NCI-H1048 (cell line): ENCODE measurements at regions not wholly inside any gene's neighbourhood (a gene's known extent, or its start where the extent isn't known, plus 50 kb on each side); places are given as distances from the start of the nearest gene placed in this dataset.
A peak's percentile ranks its signal among the peaks of the same experiment; 100 is the strongest.

Experiments used
- DNase-seq: peaks from one replicate; lab custom pipeline; 2025; lab: John Stamatoyannopoulos, UW

GRCh38 chr5:141747152-141748141 is 65.4 kb upstream of the ARAP3 start:
- DNase-seq: peak; percentile 18

- no peak for DNase-seq
Measured at GRCh38 chr5:141746395-141746794, 64.4 kb upstream of the ARAP3 start.

GRCh38 chr5:141745390-141745789 is 63.4 kb upstream of the ARAP3 start:
- no peak for DNase-seq

- DNase-seq: no peak
Measured at GRCh38 chr5:141743866-141744272, 61.8 kb upstream of the ARAP3 start.

- no peak for DNase-seq
Measured at GRCh38 chr5:141742866-141743851, 61.1 kb upstream of the ARAP3 start.

- no peak for DNase-seq
Measured at GRCh38 chr5:141742144-141742543, 60.1 kb upstream of the ARAP3 start.

GRCh38 chr5:141740885-141741284 is 58.9 kb upstream of the ARAP3 start:
- DNase-seq: no peak

- DNase-seq: no peak
Measured at GRCh38 chr5:141737535-141737934, 55.5 kb upstream of the ARAP3 start.

GRCh38 chr5:141735823-141736222 is 53.8 kb upstream of the ARAP3 start:
- no peak for DNase-seq

- peak; percentile 27 for DNase-seq
Measured at GRCh38 chr5:141734501-141735229, 52.6 kb upstream of the ARAP3 start.

GRCh38 chr5:141733198-141733597 is 51.2 kb upstream of the ARAP3 start:
- no peak for DNase-seq

- no peak for DNase-seq
Measured at GRCh38 chr5:141732417-141732816, 50.4 kb upstream of the ARAP3 start.
